HG03066 (cell line): ENCODE measurements at regions not wholly inside any gene's neighbourhood (a gene's known extent, or its start where the extent isn't known, plus 50 kb on each side); places are given as distances from the start of the nearest gene placed in this dataset.
"Not testable (repeated sequence)": the region's sequence is repeated elsewhere in the genome, so short reads cannot be mapped to it uniquely, and the experiment has no call there.

Source experiments
- ATAC-seq: cut with Tn5 transposase; IDR thresholded peaks from one replicate; pipeline ENCODE4 v1.9.1; 2021; ENCODE audit warnings: low read depth; ENCODE audit not compliant: unreplicated experiment

- no peak for ATAC-seq
These were observed 159.8 kb downstream of the CGGBP1 start for GRCh38 chr3:87898971-87899370.

DNA sequence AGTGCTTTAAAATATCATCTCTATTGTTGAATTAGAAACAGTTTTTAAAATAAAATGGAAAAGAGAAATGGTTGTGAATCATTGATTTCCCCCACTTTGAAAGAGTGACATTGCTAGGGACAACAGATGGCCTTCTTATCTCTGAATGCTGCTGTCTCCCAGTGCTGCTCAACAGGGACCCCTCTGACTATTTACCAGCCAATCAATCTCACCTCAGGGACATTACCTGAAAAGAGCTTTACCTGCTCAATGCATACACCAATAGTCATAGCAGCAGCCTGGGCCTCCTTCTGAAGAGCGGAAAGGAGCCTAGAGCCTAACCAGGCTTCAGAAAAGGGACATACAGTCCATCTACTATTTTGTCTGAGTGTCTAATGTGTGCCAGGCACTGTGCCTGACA is 162.8 kb downstream of the CGGBP1 start:
- no peak for ATAC-seq

DNA sequence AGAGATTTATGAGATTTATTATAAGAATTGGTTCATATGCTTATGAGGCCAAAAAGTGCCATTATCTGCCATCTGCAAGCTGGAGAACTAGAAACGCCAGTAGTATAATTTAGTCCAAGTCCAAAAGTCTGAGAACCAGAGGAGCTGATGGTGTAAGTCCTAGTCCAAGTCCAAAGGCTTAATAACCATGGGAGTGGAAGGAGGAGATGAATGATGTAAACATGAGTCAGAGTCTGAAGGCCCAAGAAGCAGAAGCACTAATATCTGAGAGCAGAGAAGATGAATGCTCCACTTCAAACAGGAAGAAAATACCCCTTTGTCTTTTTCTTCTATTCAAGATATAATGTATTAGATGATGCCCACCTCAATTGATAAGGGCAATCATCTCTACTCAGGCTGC is 185.7 kb downstream of the CGGBP1 start:
- no peak for ATAC-seq

- no peak for ATAC-seq
These were observed 191.8 kb downstream of the CGGBP1 start for GRCh38 chr3:87867001-87867400.

GRCh38 chr3:87856126-87856525 is 202.7 kb downstream of the CGGBP1 start:
- ATAC-seq: no peak

- ATAC-seq: no peak
These were observed 203.2 kb downstream of the CGGBP1 start for GRCh38 chr3:87855616-87856015.

- ATAC-seq: no peak
These were observed 203.6 kb downstream of the CGGBP1 start for GRCh38 chr3:87855211-87855610.

DNA sequence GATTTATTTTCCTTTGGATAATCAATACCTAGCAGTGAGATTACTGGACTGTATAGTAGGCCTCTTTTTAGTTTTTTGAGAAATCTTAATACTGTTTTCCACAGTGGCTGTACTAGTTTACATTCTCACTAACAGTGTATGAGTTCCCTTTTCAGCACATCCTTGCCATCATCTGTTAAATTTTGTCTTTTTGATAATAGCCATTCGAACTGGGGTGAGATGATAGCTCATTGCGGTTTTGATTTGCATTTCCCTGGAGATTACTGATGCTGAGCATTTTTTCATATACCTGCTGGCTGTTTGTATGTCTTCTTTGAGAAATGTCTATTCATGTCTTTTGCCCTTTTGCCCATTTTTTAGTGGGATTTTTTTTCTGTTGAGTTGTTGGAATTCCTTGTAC is 210.8 kb downstream of the CGGBP1 start:
- no peak for ATAC-seq

- ATAC-seq: no peak
These were observed 221.7 kb downstream of the CGGBP1 start for GRCh38 chr3:87837076-87837475.

DNA sequence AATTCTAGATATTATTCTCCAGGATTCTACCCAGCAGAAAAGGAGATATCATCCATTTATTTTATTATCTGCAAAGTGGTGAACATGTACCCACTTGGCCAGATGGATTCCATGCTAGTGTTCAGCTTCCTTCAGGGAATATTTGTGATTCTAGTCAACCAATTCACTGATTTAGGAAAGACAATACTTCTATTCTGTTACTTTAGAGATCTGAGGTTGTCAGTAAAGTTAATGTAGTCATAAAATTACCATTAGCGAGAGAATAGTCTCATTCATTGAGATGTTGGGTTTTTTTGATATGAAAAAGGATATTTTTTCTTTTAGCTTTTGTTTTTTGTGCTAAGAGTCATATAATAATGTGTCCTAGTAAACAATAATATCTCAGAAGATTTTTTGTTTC is 222.8 kb downstream of the CGGBP1 start:
- ATAC-seq: no peak

- ATAC-seq: no peak
These were observed 223.6 kb downstream of the CGGBP1 start for GRCh38 chr3:87835236-87835635.

DNA sequence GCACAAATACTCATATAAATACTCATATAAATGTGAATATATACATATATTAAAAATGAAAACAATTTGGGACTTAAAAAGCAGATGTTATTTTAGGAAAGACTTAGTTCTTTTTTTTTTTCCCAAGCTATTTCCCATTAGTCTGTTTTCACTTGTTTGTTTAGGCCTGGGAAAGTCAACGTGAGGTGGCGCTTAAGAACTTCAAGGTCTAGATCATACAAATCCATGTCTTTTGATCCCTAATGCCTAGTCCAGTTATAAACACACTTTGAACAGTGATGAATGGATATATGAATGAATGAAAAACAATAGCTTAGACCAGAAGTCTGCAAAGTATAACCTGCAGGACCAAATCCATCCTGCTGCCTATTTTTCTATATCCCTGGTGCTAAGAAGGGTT is 224.5 kb downstream of the CGGBP1 start:
- ATAC-seq: no peak

DNA sequence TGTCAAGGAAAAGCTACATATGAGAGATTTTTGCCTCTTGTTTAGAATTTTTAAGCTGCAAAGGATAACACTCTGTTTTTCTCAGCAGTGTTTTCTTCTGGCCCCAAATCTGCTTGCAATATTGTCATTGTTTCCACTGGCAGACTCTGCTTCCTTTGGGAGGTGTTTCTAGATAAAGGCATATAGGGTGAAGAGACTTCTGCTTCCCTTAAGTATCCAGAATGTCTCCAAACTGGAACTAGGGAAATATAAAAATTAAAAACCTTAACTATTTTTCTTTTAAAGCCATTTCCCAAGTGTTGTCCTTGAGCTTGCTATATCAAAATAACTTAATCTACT is 225.8 kb downstream of the CGGBP1 start:
- no peak for ATAC-seq

DNA sequence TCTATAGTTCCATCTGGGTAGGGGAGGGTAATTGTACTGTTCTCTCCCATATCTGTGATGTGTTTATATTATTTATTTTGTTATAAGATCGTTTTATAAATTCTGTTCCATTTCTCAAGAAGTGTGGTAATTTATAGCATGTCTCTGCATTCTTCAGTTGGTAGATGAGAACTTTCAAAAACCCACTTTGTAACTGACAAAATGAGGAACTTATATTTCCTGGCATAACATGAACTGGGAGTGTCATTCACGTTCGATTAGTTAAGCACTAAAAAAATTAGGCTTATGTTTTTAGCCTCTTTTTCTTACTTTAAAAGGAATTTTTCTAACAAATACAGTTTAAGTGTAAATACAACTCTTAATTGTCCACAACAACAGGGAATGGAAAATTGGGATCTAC is 230.8 kb downstream of the CGGBP1 start:
- ATAC-seq: no peak

DNA sequence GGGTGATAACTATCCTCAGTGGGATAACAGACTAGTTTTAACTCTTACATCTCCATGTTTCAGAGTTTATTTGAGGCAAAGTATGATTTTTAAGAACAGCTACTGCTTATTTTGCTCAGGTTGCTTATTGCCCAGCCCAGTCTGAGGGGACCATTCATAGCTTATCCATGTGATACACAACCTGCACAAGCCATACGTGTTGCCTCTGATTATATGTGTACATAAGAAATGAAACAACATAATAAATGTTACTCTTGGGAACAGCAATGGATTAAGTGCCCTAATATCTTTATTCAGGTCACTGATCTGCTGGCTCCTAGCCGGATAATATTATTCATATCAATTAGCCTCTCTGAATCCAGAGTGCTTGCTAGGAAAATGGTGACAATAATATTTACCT is 236.2 kb downstream of the CGGBP1 start:
- ATAC-seq: no peak

- ATAC-seq: not testable (repeated sequence)
These were observed 245.3 kb downstream of the CGGBP1 start for GRCh38 chr3:87813503-87813902.

DNA sequence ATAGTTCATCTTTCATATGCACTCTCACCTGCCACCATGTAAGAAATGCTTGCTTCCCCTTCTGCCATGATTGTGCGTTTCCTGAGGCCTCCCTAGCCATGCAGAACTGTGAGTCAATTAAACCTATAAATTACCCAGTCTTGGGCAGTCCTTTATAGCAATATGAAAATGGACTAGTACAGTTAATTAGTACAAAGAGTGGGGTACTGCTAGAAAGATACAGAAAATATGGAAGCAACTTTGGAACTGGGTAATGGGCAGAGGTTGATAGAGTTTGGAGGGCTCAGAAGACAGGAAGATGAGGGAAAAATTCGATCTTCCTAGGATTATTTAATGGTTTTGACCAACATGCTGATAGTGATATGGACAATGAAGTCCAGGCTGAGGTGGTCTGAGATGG is 246.9 kb downstream of the CGGBP1 start:
- ATAC-seq: no peak

DNA sequence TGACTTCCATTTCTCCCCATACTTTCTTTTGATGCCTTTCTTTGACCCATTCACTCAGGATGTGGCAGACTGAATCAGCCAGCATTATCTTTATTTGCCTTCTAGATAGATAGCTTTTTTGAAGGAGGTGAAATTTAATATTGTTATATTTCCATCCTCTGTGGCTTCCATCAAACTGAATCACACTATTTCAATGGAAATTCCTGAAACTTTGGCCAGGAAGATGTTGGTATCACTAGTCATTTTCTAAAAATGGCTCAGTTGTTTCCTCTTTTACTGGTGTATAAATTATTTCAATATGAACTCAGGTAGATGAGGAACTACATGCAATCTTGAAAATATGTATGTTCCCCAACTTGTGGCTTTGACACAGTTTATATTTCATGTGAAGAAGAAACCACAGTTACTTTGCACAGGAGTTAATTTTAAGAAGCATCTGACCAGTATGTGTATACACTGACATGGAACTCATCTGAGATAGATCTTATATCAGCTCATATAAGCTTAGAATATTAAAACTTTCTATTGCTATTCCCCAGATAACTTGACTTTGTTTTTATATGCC is 248.3 kb downstream of the CGGBP1 start:
- ATAC-seq: no peak

GRCh38 chr3:87805670-87806069 is 253.1 kb downstream of the CGGBP1 start:
- peak; percentile 89 for ATAC-seq

- ATAC-seq: no peak
These were observed 257.4 kb downstream of the CGGBP1 start for GRCh38 chr3:87801409-87801808.

GRCh38 chr3:87800516-87800915 is 258.3 kb downstream of the CGGBP1 start:
- ATAC-seq: no peak

DNA sequence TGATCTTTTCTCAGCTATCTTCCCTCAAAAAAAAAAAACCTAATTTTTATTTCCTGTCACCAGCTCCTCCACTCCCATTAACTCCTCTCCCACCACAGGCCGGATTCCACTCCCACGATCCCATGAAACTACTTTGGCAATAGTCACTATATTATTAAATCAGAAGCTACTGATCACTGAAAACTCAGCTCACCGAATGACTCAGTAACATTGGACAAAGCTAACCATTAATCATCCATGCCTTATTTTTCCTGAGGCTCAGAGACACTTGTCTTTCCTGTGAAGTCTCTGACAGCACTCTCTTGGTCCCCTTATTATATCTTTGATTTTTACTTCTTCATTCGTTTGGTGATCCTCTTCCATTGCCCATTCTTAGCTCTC is 260.2 kb downstream of the CGGBP1 start:
- ATAC-seq: no peak

DNA sequence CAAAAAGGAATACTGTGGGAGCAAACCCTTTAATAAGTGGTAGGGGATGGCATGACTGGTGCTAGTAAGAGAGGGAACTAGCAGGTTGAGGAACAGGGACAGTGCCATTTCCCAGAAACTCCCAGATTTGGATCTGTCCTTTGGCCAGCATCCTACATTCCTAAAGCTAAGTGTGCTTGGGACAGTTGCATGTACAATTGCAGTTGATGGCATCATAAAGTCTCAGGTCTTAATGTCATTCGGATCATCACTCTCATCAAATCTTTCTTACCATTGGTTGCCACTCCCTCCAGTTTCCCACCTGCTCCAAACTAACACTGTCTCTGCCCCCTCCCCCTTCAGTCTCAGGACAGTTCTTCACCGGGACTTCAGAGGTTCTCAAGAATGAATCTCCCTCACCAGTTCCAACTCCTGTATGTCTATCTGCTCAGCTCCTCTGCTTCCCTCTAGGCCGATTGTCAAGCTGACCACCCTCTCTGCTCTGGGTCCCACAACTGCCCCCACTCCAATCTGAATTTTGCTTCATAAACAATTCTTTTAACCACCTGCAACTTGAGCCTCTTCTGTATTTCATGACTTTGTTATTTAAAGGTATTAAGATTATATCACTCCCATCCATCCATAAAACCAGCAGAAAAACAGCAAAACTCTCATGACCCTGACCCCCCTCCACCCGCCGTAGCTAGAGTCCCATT is 260.8 kb downstream of the CGGBP1 start:
- ATAC-seq: no peak
